RKO (cell line): ENCODE measurements at regions not wholly inside any gene's neighbourhood (a gene's known extent, or its start where the extent isn't known, plus 50 kb on each side); places are given as distances from the start of the nearest gene placed in this dataset.
"Not testable (repeated sequence)": the region's sequence is repeated elsewhere in the genome, so short reads cannot be mapped to it uniquely, and the experiment has no call there.

Experiments
- DNase-seq: peaks from one replicate; pipeline ENCODE4 v3.0.0-alpha.2; 2016; ENCODE audit warnings: low spot score

DNA sequence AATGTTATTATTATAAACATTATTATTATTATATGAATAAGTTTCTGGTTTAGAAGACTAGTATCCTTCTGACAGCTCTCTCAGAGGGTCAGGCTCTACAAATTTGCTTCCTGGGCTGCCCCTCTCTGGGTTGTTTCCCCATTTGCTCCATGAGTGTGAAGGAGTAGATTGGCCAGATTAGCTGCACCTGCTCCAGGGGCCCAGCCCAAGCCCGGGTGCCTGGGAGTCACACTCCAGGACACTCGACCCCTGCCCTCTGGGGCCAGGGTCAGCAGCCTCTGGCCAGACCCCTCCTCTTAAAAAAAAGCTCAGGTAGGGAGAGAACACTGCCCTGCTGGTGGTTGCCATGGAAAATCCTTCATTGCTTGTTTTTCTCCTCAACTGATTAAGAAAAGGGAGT lies 169.0 kb upstream of the FOXD4L5 start:
- DNase-seq, result not testable (repeated sequence)

DNA sequence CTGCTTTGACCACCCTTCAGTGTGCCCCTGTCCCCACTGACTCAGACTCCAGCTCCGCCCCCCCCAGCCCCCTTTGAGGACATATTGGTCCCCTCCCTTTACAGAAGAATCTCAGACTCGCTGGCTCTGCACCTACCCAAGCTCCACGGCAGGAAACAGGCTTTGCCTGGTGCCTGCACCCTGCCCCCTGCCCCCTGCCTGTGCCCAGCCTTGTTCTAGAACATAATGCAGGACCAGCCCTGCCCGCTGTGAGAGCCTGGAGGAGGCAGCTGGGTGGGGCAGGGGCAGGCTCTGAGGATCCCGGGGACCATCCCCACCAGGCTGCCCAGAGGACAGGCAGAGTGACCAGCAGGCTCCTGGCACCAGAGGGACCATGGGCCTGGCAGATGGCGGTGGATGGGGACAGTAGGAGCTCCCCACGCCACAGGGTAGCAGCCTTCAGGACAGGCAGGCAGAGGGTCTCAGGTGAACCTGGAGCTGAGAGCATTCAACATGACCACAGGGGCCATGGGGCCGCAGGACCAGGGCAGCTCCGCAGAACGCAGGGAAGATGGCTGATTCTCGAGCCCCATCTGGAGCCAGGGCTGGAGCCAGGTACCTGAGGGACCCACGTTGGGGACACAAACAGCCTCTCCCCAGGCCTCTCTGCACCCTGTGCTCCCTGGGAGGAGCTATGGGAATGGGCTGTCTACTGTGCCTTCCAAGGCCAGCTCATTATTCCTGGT lies 165.0 kb upstream of the FOXD4L5 start:
- not testable (repeated sequence) for DNase-seq

DNA sequence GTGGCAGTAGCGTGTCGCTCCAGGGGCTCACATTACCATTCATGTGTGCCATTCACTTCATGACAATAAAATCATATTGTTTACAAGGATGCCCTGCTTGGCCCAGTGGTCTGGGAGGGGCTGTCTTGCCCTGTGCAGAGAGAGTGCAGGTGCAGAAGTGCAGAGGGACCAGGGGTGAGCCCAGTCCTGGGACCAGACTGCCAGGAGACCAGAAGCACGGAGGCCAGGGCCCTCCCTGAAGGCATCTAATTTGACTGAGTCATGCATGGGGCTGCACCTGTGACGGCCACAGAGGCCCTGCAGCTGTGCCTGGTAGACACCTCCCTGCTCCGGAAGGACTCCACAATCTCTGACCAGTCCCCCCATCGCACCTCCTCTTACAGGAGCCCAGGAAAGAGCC lies 164.4 kb upstream of the FOXD4L5 start:
- DNase-seq, result no peak

DNA sequence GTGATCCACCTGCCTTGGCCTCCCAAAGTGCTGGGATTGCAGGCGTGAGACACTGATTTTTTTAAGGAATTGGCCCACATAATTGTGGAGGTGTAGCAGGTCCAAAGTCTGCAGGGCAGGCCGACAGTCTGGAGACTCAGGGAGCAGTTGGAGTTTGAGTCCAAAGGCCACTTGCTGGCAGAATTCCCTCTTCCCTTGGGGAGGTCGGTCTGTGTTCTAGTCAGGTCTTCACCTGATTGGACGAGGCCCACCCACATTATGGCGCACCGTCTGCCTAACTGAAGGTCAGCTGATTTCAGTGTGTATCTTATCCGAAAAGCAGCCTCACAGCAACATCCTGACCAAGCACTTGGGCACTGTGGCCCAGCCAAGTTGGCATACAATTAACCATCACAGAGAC lies 162.1 kb upstream of the FOXD4L5 start:
- not testable (repeated sequence) for DNase-seq

DNA sequence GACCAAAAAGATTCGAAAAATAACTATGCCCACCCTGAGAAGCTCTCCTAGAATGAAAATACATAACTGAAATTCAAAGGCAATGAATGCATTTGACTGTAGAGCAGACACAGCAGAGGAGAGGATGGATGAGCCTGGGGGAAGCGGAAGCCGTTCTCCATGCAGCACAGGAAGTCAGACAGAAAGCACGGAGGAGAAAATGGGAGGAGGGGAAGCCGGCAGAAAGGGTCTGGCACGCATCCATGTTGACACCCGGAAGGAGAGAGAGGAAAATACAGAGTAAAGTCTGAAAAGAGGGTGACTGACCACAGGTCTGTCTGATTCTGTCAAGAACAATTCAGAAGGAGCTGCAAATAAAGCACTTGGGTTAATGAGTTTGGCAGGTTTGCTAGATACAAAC lies 161.0 kb upstream of the FOXD4L5 start:
- DNase-seq, result not testable (repeated sequence)

DNA sequence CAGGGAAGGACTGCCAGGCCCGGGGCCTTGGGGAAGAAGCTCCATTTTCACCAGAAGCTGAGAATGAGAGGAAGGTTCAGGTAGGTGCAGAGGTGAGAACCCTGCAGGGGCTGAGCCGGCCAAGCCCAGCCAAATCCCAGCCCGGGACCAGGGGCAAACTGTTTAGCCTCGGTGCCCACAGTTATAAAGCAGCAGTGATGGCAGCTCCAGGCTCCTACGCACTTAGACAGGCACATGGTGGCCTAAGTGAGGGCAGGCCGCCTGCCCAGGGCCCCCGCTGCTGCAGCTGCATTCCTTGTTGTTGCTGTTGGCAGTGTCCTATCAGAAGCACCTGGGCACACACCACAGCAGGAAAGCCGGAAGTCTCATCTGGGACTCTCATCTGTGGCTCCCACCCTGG lies 159.9 kb upstream of the FOXD4L5 start:
- DNase-seq, result no peak

DNA sequence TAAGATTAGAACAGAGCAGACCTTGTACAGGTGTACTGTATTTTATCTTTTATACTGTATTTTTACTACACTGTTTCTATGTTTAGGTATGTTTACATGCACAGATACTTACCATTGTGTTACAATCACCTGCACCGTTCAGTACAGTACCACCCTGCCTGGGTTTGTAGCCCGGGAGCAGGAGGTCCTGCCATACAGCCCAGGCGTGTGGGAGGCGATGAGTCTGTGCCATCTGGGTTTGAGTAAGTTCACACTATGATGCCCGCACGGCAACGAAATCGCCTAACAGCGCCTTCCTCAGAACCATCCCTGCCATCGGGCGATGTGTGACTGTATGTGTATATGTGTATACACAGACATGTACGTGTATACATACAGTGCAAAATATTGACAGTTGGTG lies 157.1 kb upstream of the FOXD4L5 start:
- not testable (repeated sequence) for DNase-seq

DNA sequence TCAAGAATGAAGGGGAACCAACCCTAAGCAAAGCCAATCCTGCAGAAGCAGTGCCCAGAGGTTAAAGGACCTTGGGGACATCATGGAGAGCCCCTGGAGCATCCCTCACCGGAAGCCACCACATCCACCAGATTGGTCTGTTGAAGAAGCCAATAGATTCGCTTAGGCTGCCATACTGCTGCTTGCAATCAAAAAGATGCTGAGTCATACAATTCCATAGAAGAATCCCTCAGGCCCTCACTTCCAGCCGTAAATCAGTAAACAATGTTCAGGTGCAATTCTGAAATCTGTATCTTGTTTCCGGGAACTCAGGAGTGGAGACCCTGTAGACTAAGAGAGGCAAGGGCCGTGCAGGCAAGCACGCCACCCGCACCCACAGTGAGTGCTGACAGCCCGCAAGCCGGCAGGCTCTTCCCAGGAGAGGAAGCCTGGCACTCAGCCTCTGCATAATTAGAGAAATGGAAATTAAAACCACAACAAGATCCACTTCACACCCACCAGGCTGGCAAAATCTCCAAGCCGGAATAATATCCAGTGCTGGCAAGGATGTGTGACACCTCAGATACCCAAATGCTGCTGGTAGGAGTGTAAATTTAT lies 156.4 kb upstream of the FOXD4L5 start:
- not testable (repeated sequence) for DNase-seq

DNA sequence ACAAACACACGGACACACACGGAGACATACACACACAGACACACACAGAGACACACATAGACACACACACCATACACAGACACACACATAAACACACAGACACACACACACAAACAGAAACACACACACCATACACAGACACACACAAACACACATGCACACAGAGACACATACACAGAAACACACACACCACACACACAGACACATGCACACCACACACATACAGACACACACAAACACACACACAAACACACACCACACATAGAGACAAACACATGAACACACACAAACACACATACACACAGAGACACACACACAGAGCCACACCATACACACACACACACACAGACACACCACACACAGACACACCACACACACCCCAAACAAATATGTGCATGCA lies 152.7 kb upstream of the FOXD4L5 start:
- DNase-seq, result no peak

DNA sequence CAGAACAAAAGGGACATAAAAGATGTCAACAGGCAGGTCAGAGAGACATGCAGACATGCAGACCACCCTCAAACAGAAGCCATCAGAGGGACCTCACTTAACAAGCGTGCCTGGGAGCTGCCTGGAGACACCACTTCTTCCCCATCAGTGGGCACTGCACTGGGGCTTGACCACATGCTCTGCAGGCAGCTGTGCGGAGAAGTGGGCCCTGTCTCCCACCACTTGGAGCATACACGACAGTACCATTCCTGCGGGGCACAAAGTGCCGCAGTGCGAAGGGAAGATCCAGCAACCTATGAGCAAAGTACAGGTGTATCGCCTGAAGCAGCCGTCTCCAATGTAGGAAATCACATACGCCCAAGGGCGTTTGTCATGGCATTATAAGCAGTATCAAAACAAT lies 150.5 kb upstream of the FOXD4L5 start:
- DNase-seq, result no peak

DNA sequence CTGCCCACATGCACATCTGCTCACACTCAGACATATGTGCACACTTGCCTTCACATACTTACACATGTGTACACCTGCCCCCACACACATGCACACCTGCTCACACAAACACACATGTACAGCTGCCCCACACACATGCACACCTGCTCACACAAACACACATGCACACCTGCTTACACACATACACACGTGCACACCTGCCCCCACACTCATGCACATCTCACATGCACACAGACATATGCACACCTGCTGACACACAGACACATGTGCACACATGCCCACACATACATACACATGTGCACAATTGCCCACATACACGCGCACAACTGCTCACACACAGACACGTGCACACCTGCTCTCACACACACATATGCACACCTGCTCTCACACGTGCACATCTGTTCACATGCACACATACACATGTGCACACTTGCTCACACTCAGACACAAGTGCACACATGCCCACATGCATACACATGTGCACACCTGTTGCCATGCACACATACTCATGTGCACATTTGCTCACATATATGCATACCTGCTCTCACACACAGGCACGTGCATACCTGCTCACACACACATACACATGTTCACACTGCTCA lies 147.8 kb upstream of the FOXD4L5 start:
- DNase-seq, result no peak

DNA sequence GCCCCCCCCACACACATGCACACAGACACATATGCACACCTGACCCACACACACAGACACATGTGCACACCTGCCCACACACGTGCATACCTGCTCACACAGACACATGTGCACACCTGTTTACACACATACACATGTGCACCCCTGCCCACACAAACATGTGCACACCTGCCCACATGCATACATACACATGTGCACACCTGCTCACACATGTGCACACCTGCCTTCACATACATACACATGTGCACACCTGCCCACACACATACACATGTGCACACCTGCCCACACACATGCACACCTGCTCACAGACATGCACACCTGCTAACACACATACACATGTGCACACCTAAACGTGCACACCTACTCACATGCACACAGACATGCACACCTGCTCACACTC lies 147.0 kb upstream of the FOXD4L5 start:
- no peak for DNase-seq

DNA sequence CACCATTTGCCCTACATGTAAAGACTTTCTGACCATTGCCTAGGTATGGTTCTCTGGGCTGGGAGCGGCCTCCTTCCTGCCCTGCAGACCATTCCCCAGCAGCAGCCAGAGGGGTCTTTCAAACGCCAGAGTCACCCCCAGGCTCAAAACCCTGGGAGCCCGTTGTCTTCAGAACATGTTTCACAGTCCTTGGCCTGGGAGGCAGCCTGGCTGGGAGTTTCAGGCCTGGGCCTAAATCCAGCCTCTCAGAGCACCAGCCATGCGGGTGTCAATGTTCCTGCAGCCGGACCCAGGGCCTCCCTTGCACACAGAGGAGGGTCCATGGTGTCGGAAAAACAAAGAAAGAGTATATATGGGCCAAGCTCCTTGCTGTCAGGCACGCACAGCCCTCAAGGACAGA lies 145.2 kb upstream of the FOXD4L5 start:
- DNase-seq, result no peak

DNA sequence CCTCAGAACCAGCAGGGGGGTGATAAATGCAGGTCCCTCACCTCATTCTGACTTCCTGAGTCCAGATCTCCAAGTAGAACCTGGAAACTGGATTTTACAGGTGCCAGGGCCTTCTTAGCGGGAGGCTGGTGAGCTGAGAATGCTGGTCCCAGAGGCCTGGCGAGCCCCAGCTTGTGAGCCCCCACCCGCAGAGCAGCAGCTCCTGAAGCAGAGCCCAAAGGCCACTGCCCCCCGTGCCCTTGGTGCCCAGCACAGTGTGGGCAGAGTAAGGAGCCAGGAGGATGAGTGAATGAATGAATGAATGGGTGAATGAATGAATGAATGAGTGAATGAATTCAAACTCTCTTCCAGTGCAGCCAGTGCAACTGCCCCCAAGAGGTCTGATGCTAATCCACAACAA lies 142.4 kb upstream of the FOXD4L5 start:
- not testable (repeated sequence) for DNase-seq

DNA sequence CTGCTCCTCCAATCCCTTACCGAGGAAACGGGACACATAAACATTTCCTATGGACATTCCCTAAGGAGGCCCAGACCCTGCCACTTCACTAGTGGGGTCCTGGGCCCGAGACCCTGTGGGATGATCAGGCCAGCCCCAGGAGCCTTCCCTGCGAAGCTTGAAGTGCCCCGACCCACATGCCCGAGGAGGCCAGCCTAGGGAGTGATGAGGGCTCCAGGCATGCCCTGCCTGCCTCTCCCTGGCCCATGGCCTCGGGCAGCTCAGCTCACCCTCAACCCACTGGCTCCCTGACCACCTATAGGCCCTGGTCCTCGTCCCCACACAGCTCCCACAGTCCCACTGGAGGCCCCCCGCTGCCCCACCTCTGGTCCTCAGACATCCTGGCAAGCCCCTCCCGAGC lies 141.8 kb upstream of the FOXD4L5 start:
- not testable (repeated sequence) for DNase-seq

DNA sequence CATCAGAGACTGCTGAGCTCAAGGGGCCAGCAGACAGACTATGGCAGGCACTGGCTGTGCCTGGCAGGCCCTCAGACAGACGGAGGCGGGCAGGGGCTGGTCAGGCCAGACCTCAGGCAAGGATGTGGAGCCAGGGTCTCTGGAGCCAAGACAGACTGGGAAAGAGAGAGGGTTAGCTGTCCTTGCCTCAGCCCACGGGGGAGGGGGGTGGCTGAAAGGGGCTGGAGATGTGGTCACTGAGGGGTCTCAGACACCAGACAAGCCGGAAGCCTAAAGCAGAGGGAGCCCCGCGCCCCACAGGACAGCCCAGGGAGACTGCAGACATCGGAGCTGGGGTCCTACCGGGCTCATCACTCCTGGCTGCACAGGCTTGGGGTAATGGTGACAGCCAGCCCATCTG lies 141.2 kb upstream of the FOXD4L5 start:
- DNase-seq, result no peak

DNA sequence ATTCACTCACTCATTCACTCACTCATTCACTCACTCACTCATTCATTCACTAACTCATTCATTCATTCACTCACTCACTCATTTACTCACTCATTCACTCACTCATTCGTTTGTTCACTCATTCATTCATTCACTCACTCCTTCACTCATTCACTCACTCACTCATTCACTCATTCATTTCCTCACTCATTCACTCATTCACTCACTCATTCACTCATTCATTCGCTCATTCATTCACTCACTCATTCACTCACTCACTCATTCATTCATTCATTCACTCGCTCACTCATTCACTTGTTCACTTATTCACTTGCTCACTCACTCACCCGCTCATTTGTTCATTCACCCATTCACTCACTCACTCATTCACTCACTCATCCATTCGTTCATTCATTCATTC lies 140.2 kb upstream of the FOXD4L5 start:
- not testable (repeated sequence) for DNase-seq

DNA sequence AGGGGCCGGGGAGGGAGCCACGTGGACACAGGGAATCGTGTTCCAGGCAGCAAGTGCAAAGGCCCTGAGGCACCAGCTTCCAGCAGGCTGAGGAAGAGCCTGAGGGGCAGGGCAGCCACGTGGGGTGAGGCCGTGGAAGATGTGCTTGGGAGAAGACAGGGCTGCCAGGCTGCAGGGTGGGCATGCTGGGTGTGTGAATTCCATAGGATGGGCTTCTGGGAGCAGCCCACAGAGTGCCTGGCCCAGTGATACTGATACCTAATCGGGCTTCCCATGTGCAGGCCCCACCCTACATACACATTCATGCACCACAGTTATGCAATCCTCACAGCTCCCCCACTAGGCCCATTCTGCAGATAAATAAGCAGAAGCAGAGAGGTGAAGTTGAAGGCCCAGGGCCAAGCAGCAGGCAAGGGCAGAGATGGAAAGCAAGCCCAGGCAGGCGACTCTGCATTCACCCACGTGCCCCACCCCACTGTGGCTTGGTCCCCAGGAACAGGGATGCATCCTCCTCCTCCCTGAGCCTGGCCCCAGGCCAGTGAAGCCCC lies 139.5 kb upstream of the FOXD4L5 start:
- DNase-seq, result not testable (repeated sequence)

DNA sequence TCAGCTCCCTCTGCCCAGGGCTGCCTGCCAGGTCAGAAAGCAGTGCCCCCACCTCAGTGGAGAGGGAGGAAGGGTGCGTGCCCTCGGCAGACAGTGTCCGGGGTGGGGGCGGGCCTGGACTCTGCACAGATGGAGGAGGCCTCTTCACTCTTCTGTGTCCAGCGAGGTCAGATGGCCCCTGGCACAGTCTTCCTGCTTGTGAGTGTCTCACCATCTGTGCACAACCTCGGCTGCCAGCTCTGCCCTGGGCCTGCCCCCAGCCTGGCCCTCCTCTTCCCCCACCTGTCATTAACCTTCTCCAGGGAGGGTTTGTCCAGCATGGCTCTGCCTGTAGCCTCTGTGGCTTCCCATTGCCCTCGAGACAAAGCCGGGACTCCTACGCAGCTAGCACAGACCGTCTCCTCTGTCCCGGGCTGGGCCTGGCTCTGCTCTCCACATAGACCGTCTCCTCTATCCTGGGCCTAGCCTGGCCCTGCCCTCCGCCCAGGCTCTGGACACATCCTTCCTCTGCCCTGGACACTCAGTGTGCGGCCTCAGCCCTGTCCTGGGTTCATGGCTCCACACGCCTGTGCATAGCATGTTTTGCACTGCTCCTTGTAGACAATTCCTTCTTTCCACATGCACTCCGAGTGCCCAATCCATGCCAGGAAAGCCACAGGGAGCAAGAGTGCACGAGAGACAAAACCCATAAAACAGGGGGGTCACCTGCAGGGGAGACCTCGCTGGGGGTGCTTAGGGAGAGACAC lies 138.9 kb upstream of the FOXD4L5 start:
- not testable (repeated sequence) for DNase-seq

DNA sequence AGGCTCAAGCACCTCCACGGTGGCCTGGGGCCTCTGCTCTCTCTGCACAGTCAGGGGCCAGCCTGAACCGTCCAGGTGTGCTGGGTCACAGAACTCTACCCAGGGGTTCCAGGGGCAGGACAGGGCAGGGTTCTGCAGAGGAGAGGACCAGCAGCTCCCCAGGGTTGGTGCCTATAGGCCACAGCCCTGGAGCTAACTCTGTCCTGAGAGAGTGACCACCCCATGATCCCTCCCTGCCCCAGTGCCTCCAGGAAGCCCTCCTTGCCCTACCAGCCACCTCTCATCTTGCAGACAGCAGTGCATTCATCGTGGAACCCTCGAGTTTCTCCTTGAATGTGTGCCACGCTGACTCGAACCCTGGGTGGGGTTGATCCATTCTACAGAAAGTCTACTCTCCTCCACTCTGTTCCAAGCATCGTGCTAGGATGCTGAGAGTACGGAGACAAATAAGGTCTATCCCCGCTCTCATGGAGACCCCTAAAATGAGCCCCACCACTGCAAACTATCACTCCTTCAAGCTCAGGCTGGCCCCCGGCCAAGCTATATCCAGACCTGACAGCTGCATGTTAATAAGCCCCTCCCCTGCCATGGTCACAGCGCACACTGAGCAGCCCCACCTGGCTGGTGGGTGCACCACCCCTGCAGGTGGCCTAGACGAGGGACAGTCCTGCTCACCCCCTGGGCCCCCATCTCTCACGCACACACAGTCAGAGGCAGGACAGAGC lies 138.1 kb upstream of the FOXD4L5 start:
- DNase-seq, result not testable (repeated sequence)

DNA sequence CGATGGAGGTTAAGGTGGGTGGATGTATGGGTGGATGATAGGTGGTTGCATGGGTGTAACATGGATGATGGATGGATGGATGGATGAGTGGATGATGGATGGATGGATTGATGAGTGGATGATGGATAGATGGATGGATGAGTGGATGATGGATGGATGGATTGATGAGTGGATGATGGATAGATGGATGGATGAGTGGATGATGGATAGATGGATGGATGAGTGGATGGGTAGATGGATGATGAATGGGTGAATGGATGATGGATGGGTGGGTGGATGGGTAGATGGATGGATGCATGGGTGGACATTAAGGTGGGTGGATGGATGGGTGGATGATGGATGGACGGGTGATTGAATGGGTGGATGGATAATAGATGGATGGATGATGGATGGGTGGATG lies 136.5 kb upstream of the FOXD4L5 start:
- not testable (repeated sequence) for DNase-seq

DNA sequence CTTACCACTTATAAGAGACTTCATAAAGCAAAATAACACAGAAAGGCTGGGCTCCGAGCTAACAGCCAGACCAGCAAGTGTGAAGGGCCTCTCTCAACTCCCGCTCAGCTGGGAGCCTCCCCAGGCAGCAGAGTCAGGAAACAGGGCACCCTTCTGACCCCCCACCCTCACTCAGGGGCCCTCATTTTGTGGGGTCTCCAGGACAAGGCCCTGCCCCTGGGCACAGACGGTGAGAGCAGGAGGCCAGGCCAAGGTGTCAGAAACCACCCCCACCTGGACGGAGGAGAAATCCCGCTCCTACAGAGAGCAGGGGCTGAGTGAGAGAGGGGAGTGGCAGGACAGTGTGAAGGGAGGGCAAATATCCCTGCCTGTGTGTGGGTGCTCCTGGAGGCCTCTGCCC lies 135.8 kb upstream of the FOXD4L5 start:
- DNase-seq, result no peak
